ENCODE measurements at regions not wholly inside any gene's neighbourhood (a gene's known extent, or its start where the extent isn't known, plus 50 kb on each side); places are given as distances from the start of the nearest gene placed in this dataset.

GRCh38 chr6:40227735-40228134 lies 293.5 kb upstream of the MOCS1 start:
- H3K4me3 ChIP-seq (ENCODE audit: insufficient read depth, low read length): no peak overlapping the region
- no peaks in the 10 kb centered on the region for H3K27me3 ChIP-seq (ENCODE audit: insufficient read depth, low read length)
- no peak overlapping the region for H3K4me2 ChIP-seq (ENCODE audit: insufficient read depth, low read length)
- no peaks in the 10 kb centered on the region for H3K9me3 ChIP-seq (ENCODE audit: low read depth, low read length)
- H3K36me3 ChIP-seq (ENCODE audit: insufficient read depth, low read length): no peaks in the 10 kb centered on the region
- H4K20me1 ChIP-seq (ENCODE audit: insufficient read depth, low read length): no peaks in the 10 kb centered on the region
- TF ChIP-seq, protein P1, sequence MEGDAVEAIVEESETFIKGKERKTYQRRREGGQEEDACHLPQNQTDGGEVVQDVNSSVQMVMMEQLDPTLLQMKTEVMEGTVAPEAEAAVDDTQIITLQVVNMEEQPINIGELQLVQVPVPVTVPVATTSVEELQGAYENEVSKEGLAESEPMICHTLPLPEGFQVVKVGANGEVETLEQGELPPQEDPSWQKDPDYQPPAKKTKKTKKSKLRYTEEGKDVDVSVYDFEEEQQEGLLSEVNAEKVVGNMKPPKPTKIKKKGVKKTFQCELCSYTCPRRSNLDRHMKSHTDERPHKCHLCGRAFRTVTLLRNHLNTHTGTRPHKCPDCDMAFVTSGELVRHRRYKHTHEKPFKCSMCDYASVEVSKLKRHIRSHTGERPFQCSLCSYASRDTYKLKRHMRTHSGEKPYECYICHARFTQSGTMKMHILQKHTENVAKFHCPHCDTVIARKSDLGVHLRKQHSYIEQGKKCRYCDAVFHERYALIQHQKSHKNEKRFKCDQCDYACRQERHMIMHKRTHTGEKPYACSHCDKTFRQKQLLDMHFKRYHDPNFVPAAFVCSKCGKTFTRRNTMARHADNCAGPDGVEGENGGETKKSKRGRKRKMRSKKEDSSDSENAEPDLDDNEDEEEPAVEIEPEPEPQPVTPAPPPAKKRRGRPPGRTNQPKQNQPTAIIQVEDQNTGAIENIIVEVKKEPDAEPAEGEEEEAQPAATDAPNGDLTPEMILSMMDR (IDR thresholded peaks at IDR 0.05; ENCODE audit: extremely low read depth, low read depth, low read length): no peak
- H3K27ac ChIP-seq (ENCODE audit: low read depth, low read length): no peak overlapping the region
- H3K4me1 ChIP-seq (ENCODE audit: insufficient read depth, low read length): no peaks in the 10 kb centered on the region
- no peak overlapping the region for H2AFZ ChIP-seq (ENCODE audit: low read length)
- no peak for DNase-seq (ENCODE audit: insufficient read length, low spot score, missing footprints)
- H3K79me2 ChIP-seq (ENCODE audit: insufficient read depth, low read length): no peaks in the 10 kb centered on the region

DNA sequence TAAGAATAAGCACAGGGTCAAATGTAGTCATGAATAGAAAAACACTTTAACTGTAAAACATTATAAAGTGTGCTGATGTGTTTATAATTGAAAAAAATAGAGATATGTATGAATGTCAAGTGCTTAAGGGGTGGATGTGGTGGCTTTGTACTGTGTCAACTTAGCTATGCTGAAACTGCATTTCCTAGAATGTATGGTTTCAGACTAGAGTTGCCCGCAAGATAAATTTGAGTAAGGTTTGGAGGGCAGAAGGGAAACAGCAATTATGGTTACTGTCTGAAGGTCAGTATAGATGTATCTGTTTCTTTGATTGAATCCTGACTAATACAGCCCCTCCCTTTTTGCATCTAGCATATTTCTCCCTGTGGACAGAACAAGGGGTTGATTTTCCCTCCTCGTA lies 288.1 kb upstream of the MOCS1 start:
- no peak overlapping the region for H3K4me2 ChIP-seq (ENCODE audit: insufficient read depth, low read length)
- no peaks in the 10 kb centered on the region for H4K20me1 ChIP-seq (ENCODE audit: insufficient read depth, low read length)
- H3K9me3 ChIP-seq (ENCODE audit: low read depth, low read length): no peaks in the 10 kb centered on the region
- H3K27me3 ChIP-seq (ENCODE audit: insufficient read depth, low read length): no peaks in the 10 kb centered on the region
- no peak overlapping the region for H3K4me3 ChIP-seq (ENCODE audit: insufficient read depth, low read length)
- TF ChIP-seq, protein P1 (IDR thresholded peaks at IDR 0.05; ENCODE audit: extremely low read depth, low read depth, low read length): no peak
- H3K79me2 ChIP-seq (ENCODE audit: insufficient read depth, low read length): no peaks in the 10 kb centered on the region
- no peak overlapping the region for H2AFZ ChIP-seq (ENCODE audit: low read length)
- no peaks in the 10 kb centered on the region for H3K4me1 ChIP-seq (ENCODE audit: insufficient read depth, low read length)
- no peaks in the 10 kb centered on the region for H3K36me3 ChIP-seq (ENCODE audit: insufficient read depth, low read length)
- no peak for DNase-seq (ENCODE audit: insufficient read length, low spot score, missing footprints)
- H3K27ac ChIP-seq (ENCODE audit: low read depth, low read length): no peak overlapping the region

DNA sequence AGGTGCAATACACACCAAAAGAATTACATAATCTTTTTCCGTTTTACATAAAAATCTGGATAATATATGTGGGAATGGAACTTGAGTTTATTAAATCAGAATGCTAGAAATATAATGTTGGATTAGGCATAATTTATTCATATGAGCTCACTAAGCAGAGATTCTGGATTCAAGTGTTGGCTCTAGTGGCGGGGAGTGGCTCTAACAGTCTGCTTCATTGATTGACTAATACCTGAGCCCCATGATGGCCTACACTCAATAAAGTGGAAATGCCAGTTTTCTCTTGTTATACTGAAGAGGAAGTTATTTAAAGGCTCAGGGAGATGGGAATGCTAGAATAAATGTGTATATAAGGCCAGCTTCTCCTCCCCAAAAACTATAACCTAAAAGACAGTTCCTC lies 285.5 kb upstream of the MOCS1 start:
- no peaks in the 10 kb centered on the region for H4K20me1 ChIP-seq (ENCODE audit: insufficient read depth, low read length)
- H3K79me2 ChIP-seq (ENCODE audit: insufficient read depth, low read length): no peaks in the 10 kb centered on the region
- no peaks in the 10 kb centered on the region for H3K36me3 ChIP-seq (ENCODE audit: insufficient read depth, low read length)
- H3K27ac ChIP-seq (ENCODE audit: low read depth, low read length): no peak overlapping the region
- no peak for DNase-seq (ENCODE audit: insufficient read length, low spot score, missing footprints)
- no peak overlapping the region for H2AFZ ChIP-seq (ENCODE audit: low read length)
- no peaks in the 10 kb centered on the region for H3K9me3 ChIP-seq (ENCODE audit: low read depth, low read length)
- TF ChIP-seq, protein P1 (IDR thresholded peaks at IDR 0.05; ENCODE audit: extremely low read depth, low read depth, low read length): no peak
- no peaks in the 10 kb centered on the region for H3K4me1 ChIP-seq (ENCODE audit: insufficient read depth, low read length)
- no peaks in the 10 kb centered on the region for H3K27me3 ChIP-seq (ENCODE audit: insufficient read depth, low read length)
- no peak overlapping the region for H3K4me2 ChIP-seq (ENCODE audit: insufficient read depth, low read length)
- H3K4me3 ChIP-seq (ENCODE audit: insufficient read depth, low read length): no peak overlapping the region

DNA sequence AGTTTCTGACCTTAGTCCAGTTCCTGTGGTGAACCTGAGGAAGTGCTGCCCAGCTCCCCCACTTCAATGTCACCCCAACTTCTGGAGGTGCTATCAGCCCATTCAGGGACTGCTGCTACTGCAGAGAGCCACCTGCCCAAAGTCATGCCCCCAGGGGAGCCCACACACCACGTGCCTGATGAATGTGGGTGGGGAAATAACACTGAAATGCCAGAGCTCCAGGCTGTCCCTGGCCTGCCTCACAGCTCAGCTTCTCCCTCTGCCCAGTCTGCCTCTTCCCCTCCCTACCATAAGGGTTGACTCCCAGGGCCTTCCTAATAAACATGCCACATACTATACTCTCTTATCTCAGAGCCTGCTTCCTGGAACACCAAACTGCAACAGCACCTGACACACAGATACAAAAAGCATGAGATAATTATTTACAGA lies 276.4 kb upstream of the MOCS1 start:
- Histone ChIP-seq H3K27ac (ENCODE audit: low read depth, low read length) (no peak overlapping the region), H3K79me2 (ENCODE audit: insufficient read depth, low read length) (no peaks in the 10 kb centered on the region), H3K9me3 (ENCODE audit: low read depth, low read length) (no peaks in the 10 kb centered on the region), H3K27me3 (ENCODE audit: insufficient read depth, low read length) (no peaks in the 10 kb centered on the region), H2AFZ (ENCODE audit: low read length) (no peak overlapping the region), H3K4me2 (ENCODE audit: insufficient read depth, low read length) (no peak overlapping the region), H3K36me3 (ENCODE audit: insufficient read depth, low read length) (no peaks in the 10 kb centered on the region), H4K20me1 (ENCODE audit: insufficient read depth, low read length) (no peaks in the 10 kb centered on the region), H3K4me1 (ENCODE audit: insufficient read depth, low read length) (no peaks in the 10 kb centered on the region), H3K4me3 (ENCODE audit: insufficient read depth, low read length) (no peak overlapping the region)
- TF ChIP-seq, protein P1 (IDR thresholded peaks at IDR 0.05; ENCODE audit: extremely low read depth, low read depth, low read length): no peak
- DNase-seq (ENCODE audit: insufficient read length, low spot score, missing footprints): no peak
